ENCODE measurements at regions not wholly inside any gene's neighbourhood (a gene's known extent, or its start where the extent isn't known, plus 50 kb on each side); places are given as distances from the start of the nearest gene placed in this dataset.

DNA sequence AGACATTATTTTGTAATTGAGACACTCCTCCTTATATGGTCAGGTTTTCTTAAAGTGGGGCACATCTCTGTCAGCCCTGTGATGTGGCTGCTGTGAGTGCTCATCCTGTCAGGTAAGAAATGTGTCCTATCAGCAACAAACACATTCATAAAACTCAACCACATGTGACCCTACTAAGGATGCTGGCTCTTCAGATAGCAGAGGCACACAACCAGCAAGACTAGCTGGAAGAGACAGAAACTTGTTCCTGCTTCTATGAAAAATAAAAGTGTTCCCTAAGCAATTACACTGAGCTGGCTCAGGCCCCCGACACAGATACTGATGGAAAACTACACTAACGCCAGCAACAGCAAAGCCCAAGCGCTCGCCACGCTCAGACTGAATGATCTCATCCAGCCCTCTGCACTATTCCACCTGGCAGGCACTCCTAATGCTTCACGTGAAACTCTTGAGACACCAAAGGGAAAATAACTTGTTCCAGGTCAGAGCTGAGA is 49.8 kb upstream of the CYP2D6 start:
- peak in 1 of 2 donors; percentile 16 for DNase-seq (ENCODE audit: low read depth in 1 of 2, low spot score in 1 of 2)

Measured in activated CD4-positive, alpha-beta T cell treated with anti-CD3 and anti-CD28 coated beads, Interleukin-2, amount 50 U/mL, for 24 hours (primary cell).